CD4-positive, alpha-beta memory T cell (primary cell): ENCODE measurements at regions not wholly inside any gene's neighbourhood (a gene's known extent, or its start where the extent isn't known, plus 50 kb on each side); places are given as distances from the start of the nearest gene placed in this dataset.

Source experiments
- CTCF ChIA-PET: fragments of 350-600 bp; sonication (Branson Sonifier 250); formaldehyde crosslinking; loops from one replicate; lab custom pipeline; 2021; ENCODE audit warnings: inconsistent platforms; ENCODE audit not compliant: partially characterized antibody; lab: Charles Lee
- POLR2A ChIA-PET: fragments of 350-600 bp; sonication (Branson Sonifier 250); formaldehyde crosslinking; loops from one replicate; lab custom pipeline; 2021; ENCODE audit not compliant: partially characterized antibody; lab: Charles Lee
- DNase-seq, 5 donors: peaks; one replicate each; pipeline versions ENCODE4 v3.0.0 to v3.0.0-alpha.2; 2020 to 2022; ENCODE audit warnings: mixed read lengths in 1 of 5
- H3K27ac ChIP-seq: one replicate; pipeline ENCODE4 v1.7.0; 2013; ENCODE audit warnings: low read depth, low read length
- H3K27me3 ChIP-seq: 2 replicates; pipeline ENCODE4 v1.7.0; 2013; ENCODE audit warnings: mild to moderate bottlenecking, low read length, moderate library complexity; ENCODE audit not compliant: insufficient read depth
- H3K36me3 ChIP-seq: 2 replicates; pipeline ENCODE4 v1.7.0; 2013; ENCODE audit warnings: mild to moderate bottlenecking, low read length, moderate library complexity; ENCODE audit not compliant: insufficient read depth
- H3K4me1 ChIP-seq: 2 replicates; pipeline ENCODE4 v1.7.0; 2013; ENCODE audit warnings: mild to moderate bottlenecking, low read length, moderate library complexity; ENCODE audit not compliant: insufficient read depth
- H3K4me3 ChIP-seq, 2 donors: one replicate each; pipeline ENCODE4 v1.7.0; 2013; ENCODE audit warnings: low read length in 2 of 2, mild to moderate bottlenecking in 1 of 2
- H3K9me3 ChIP-seq, 2 donors: one replicate each; pipeline ENCODE4 v1.7.0; 2013; ENCODE audit warnings: low read length in 2 of 2, control low read depth in 1 of 2; ENCODE audit not compliant: control insufficient read depth in 1 of 2
- H3K27ac Mint-ChIP-seq, 7 donors: one replicate each; pipeline ENCODE4 v1.8.0; 2020 to 2021; ENCODE audit warnings: mixed read lengths in 7 of 7, mild to moderate bottlenecking in 6 of 7, inconsistent platforms in 3 of 7, moderate library complexity in 3 of 7
- H3K27me3 Mint-ChIP-seq, 2 donors: one replicate each; pipeline ENCODE4 v1.8.0; 2020 to 2021; ENCODE audit warnings: mixed read lengths in 2 of 2
- H3K36me3 Mint-ChIP-seq, 2 donors: one replicate each; pipeline ENCODE4 v1.8.0; 2020 to 2021; ENCODE audit warnings: mixed read lengths in 2 of 2, inconsistent platforms in 1 of 2, mild to moderate bottlenecking in 1 of 2
- H3K4me1 Mint-ChIP-seq, 4 donors: one replicate each; pipeline ENCODE4 v1.8.0; 2020 to 2021; ENCODE audit warnings: mixed read lengths in 4 of 4, mild to moderate bottlenecking in 1 of 4
- H3K4me3 Mint-ChIP-seq, 8 donors: one replicate each; pipeline ENCODE4 v1.8.0; 2020 to 2021; ENCODE audit warnings: mixed read lengths in 8 of 8, mild to moderate bottlenecking in 7 of 8, moderate library complexity in 6 of 8, inconsistent platforms in 3 of 8
- H3K9me3 Mint-ChIP-seq, 8 donors: one replicate each; pipeline ENCODE4 v1.8.0; 2020 to 2021; ENCODE audit warnings: mixed read lengths in 8 of 8, mild to moderate bottlenecking in 5 of 8, inconsistent platforms in 3 of 8, moderate library complexity in 1 of 8
- intact Hi-C: fragments of 100-400 bp; cut with micrococcal nuclease; formaldehyde crosslinking; loops from one replicate; pipeline ENCODE4 v1.15.1; 2023

- Mint-ChIP-seq H3K4me3 (no peak overlapping the region), H3K27me3 (peaks cover 0 to under 1% of the 10 kb centered on the region in 2 donors), H3K27ac (no peak overlapping the region), H3K36me3 (no peaks in the 10 kb centered on the region), H3K4me1 (no peaks in the 10 kb centered on the region), H3K9me3 (peaks cover 0 to 11% (median 0%) of the 10 kb centered on the region in 8 donors)
- H3K9me3 ChIP-seq = no peaks in the 10 kb centered on the region
- no peaks in the 10 kb centered on the region for H3K4me1 ChIP-seq
- no peaks in the 10 kb centered on the region for H3K36me3 ChIP-seq
- H3K27me3 ChIP-seq = no peaks in the 10 kb centered on the region
- DNase-seq = no peak
- CTCF ChIA-PET = interaction anchor here (0.5 kb wide), 1 partner anchor 22 kb away, joined by 3 read pairs; no protein-coding TSS in a partner anchor
- H3K27ac ChIP-seq = no peak overlapping the region
- intact Hi-C loops = no loop called here
- POLR2A ChIA-PET = no interaction called here
- no peak overlapping the region for H3K4me3 ChIP-seq
These were observed 142.2 kb downstream of the ERMARD start for GRCh38 chr6:169893624-169894023.

- no peaks in the 10 kb centered on the region for H3K9me3 ChIP-seq
- ChIA-PET CTCF (no interaction called here), POLR2A (no interaction called here)
- Mint-ChIP-seq H3K4me1 (no peaks in the 10 kb centered on the region), H3K9me3 (peaks cover 0 to 8% (median 0%) of the 10 kb centered on the region in 8 donors), H3K4me3 (no peak overlapping the region), H3K36me3 (no peaks in the 10 kb centered on the region), H3K27me3 (peaks cover 1 to 2% of the 10 kb centered on the region in 2 donors), H3K27ac (no peak overlapping the region)
- no peaks in the 10 kb centered on the region for H3K4me1 ChIP-seq
- H3K27ac ChIP-seq = no peak overlapping the region
- no peak for DNase-seq
- no peaks in the 10 kb centered on the region for H3K27me3 ChIP-seq
- intact Hi-C loops = no loop called here
- H3K36me3 ChIP-seq = no peaks in the 10 kb centered on the region
- H3K4me3 ChIP-seq = no peak overlapping the region
These were observed 140.4 kb downstream of the ERMARD start for GRCh38 chr6:169891846-169892245.

- Mint-ChIP-seq H3K27me3 (peaks cover 2% of the 10 kb centered on the region in 2 donors), H3K4me1 (no peaks in the 10 kb centered on the region), H3K4me3 (no peak overlapping the region), H3K9me3 (peaks cover 0 to 8% (median 0%) of the 10 kb centered on the region in 8 donors), H3K36me3 (no peaks in the 10 kb centered on the region), H3K27ac (no peak overlapping the region)
- no peak for DNase-seq
- intact Hi-C loops = no loop called here
- ChIA-PET CTCF (no interaction called here), POLR2A (no interaction called here)
- H3K36me3 ChIP-seq = no peaks in the 10 kb centered on the region
- H3K27ac ChIP-seq = no peak overlapping the region
- no peak overlapping the region for H3K4me3 ChIP-seq
- no peaks in the 10 kb centered on the region for H3K4me1 ChIP-seq
- H3K27me3 ChIP-seq = no peaks in the 10 kb centered on the region
- H3K9me3 ChIP-seq = no peaks in the 10 kb centered on the region
These were observed 140.0 kb downstream of the ERMARD start for GRCh38 chr6:169891421-169891820.

GRCh38 chr6:169890901-169891300 lies 139.5 kb downstream of the ERMARD start:
- Histone ChIP-seq H3K9me3 (no peaks in the 10 kb centered on the region), H3K4me1 (no peaks in the 10 kb centered on the region), H3K4me3 (no peak overlapping the region), H3K27me3 (no peaks in the 10 kb centered on the region), H3K36me3 (no peaks in the 10 kb centered on the region), H3K27ac (no peak overlapping the region)
- Mint-ChIP-seq H3K4me3 (no peak overlapping the region), H3K36me3 (no peaks in the 10 kb centered on the region), H3K27me3 (peaks cover 2 to 6% of the 10 kb centered on the region in 2 donors), H3K27ac (no peak overlapping the region), H3K9me3 (peaks cover 0 to 8% (median 0%) of the 10 kb centered on the region in 8 donors), H3K4me1 (no peaks in the 10 kb centered on the region)
- intact Hi-C loops = no loop called here
- no peak for DNase-seq
- CTCF ChIA-PET = no interaction called here
- POLR2A ChIA-PET = no interaction called here

GRCh38 chr6:169890049-169890448 lies 138.6 kb downstream of the ERMARD start:
- POLR2A ChIA-PET = no interaction called here
- no peak overlapping the region for H3K4me3 ChIP-seq

GRCh38 chr6:169887529-169888140 lies 136.2 kb downstream of the ERMARD start:
- no peaks in the 10 kb centered on the region for H3K36me3 ChIP-seq
- H3K4me3 ChIP-seq = no peak overlapping the region
- Mint-ChIP-seq H3K9me3 (peaks cover 0 to 13% (median 1%) of the 10 kb centered on the region in 8 donors), H3K36me3 (peaks cover 0 to 5% of the 10 kb centered on the region in 2 donors), H3K27ac (no peak overlapping the region), H3K27me3 (peaks cover 6 to 22% of the 10 kb centered on the region in 2 donors), H3K4me1 (no peaks in the 10 kb centered on the region), H3K4me3 (no peak overlapping the region)
- ChIA-PET CTCF (no interaction called here), POLR2A (no interaction called here)
- H3K27ac ChIP-seq = no peak overlapping the region
- DNase-seq = no peak
- no peaks in the 10 kb centered on the region for H3K27me3 ChIP-seq
- H3K9me3 ChIP-seq = no peaks in the 10 kb centered on the region
- no peaks in the 10 kb centered on the region for H3K4me1 ChIP-seq
- intact Hi-C loops = no loop called here

More at GRCh38 chr6:169890049-169890448, 138.6 kb downstream of the ERMARD start:
- intact Hi-C loops = no loop called here
- CTCF ChIA-PET = no interaction called here
- Mint-ChIP-seq H3K36me3 (peaks cover 0 to 4% of the 10 kb centered on the region in 2 donors), H3K4me3 (no peak overlapping the region), H3K27me3 (peaks cover 2 to 12% of the 10 kb centered on the region in 2 donors), H3K9me3 (peaks cover 0 to 13% (median 1%) of the 10 kb centered on the region in 8 donors), H3K4me1 (no peaks in the 10 kb centered on the region), H3K27ac (no peak overlapping the region)
- no peaks in the 10 kb centered on the region for H3K27me3 ChIP-seq
- no peak for DNase-seq
- H3K4me1 ChIP-seq = no peaks in the 10 kb centered on the region
- H3K36me3 ChIP-seq = no peaks in the 10 kb centered on the region
- H3K27ac ChIP-seq = no peak overlapping the region
- no peaks in the 10 kb centered on the region for H3K9me3 ChIP-seq

GRCh38 chr6:169886631-169887227 lies 135.3 kb downstream of the ERMARD start:
- H3K27me3 Mint-ChIP-seq = peaks cover 7 to 22% of the 10 kb centered on the region in 2 donors
- intact Hi-C loops = no loop called here
- peaks cover 0 to 13% (median 1%) of the 10 kb centered on the region in 8 donors for H3K9me3 Mint-ChIP-seq
- no peak overlapping the region for H3K27ac Mint-ChIP-seq
- H3K4me3 Mint-ChIP-seq = no peak overlapping the region
- Histone ChIP-seq H3K27ac (no peak overlapping the region), H3K4me1 (no peaks in the 10 kb centered on the region), H3K36me3 (no peaks in the 10 kb centered on the region), H3K27me3 (no peaks in the 10 kb centered on the region), H3K4me3 (no peak overlapping the region), H3K9me3 (no peaks in the 10 kb centered on the region)
- no peaks in the 10 kb centered on the region for H3K4me1 Mint-ChIP-seq
- ChIA-PET POLR2A (no interaction called here), CTCF (no interaction called here)
- peaks cover 0 to 5% of the 10 kb centered on the region in 2 donors for H3K36me3 Mint-ChIP-seq
- no peak for DNase-seq
